ENCODE measurements at regions not wholly inside any gene's neighbourhood (a gene's known extent, or its start where the extent isn't known, plus 50 kb on each side); places are given as distances from the start of the nearest gene placed in this dataset.

DNA sequence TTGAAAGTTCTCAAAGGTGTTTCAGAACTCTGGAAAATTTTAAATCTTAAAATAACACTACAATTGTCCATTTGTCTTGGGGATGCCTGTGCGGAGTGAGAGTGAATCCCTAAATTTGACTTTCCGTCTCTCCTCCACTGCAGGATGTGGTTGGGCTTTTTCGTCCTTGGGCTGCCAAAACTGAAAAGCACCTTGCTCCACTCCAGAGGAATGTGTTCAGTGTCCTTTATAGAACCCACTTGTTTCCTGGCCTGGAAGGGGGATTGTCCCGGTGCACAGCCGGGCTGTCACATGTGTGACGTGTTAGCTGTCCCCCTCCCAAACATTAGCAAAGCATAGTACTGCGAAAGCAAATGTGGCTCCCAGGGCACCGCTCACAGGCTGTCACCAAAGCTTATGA, 69.6 kb upstream of the ATP10A start:
- no peak overlapping the region for H3K4me3 ChIP-seq (replicated peaks in 1 of 2; ENCODE audit: low read depth in 1 of 2, low read length in 2 of 2)
- H3K9me2 ChIP-seq (ENCODE audit: insufficient read depth): no peaks in the 10 kb centered on the region
- H3K4me2 ChIP-seq (ENCODE audit: low read length): no peak overlapping the region
- RAD21 ChIA-PET (ENCODE audit: low non-redundant PET in 1 of 2, low total read pairs in 2 of 2, uncharacterized antibody in 2 of 2, unreplicated experiment in 2 of 2): no interaction called here
- no peaks in the 10 kb centered on the region for H4K20me1 ChIP-seq (ENCODE audit: insufficient read depth)
- no peaks in the 10 kb centered on the region for H3K79me2 ChIP-seq (ENCODE audit: insufficient read depth, low read length)
- intact Hi-C loops (cut with micrococcal nuclease): no loop called here
- POLR2A ChIA-PET: no interaction called here
- no peak for TF ChIP-seq POLR2A (IDR thresholded peaks at IDR 0.05; ENCODE audit: borderline replicate concordance, extremely low read depth, insufficient read depth, insufficient read length)
- peaks cover 16 to 24% of the 10 kb centered on the region in 2 experiments; a peak in 2 of 4 replicates for H3K9me3 ChIP-seq (ENCODE audit: control insufficient read depth in 1 of 2, insufficient read depth in 1 of 2, low read depth in 1 of 2, low read length in 2 of 2)
- no peak overlapping the region for H2AFZ ChIP-seq (ENCODE audit: low read depth, low read length, poor library complexity, severe bottlenecking)
- DNase-seq (ENCODE audit: low read depth, low spot score): no peak
- no peak for ATAC-seq
- H3K4me1 ChIP-seq (ENCODE audit: control insufficient read depth in 1 of 2, insufficient read depth in 2 of 2, low read length in 2 of 2): no peaks in the 10 kb centered on the region
- no peak overlapping the region for H3K9ac ChIP-seq (ENCODE audit: low read length)
- BruUV-seq (replicated peaks): no TSS peak
- CTCF ChIA-PET: no interaction called here
- no peak overlapping the region for H3K27ac ChIP-seq (ENCODE audit: low read depth, low read length)
- H3K27me3 ChIP-seq (ENCODE audit: insufficient read depth, low read length): no peaks in the 10 kb centered on the region
- no peaks in the 10 kb centered on the region for H3K36me3 ChIP-seq (ENCODE audit: control insufficient read depth in 1 of 2, insufficient read depth in 2 of 2, low read length in 2 of 2)

DNA sequence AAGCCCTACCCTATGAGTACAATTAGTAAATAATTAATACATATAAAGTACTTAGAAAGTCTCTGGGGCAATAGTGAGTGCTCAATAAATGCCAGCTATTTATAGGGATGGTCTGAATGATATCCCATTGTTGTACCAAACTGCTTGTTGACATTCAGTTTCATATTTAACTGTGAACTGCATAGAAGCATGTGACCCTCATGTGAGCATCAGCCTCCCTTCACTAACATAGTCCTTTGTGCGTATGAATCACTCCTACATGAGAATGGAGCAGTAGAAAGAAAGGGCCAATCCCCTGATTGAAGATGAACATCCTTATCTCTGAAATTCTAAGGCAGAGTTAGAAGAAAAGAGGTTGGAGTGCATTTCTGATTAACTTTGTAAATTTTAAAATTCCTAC, 68.7 kb upstream of the ATP10A start:
- CTCF ChIA-PET: no interaction called here
- no peak for DNase-seq (ENCODE audit: low read depth, low spot score)
- H3K4me1 ChIP-seq (ENCODE audit: control insufficient read depth in 1 of 2, insufficient read depth in 2 of 2, low read length in 2 of 2): no peaks in the 10 kb centered on the region
- RAD21 ChIA-PET (ENCODE audit: low non-redundant PET in 1 of 2, low total read pairs in 2 of 2, uncharacterized antibody in 2 of 2, unreplicated experiment in 2 of 2): no interaction called here
- H3K9ac ChIP-seq (ENCODE audit: low read length): no peak overlapping the region
- TF ChIP-seq, protein P1, sequence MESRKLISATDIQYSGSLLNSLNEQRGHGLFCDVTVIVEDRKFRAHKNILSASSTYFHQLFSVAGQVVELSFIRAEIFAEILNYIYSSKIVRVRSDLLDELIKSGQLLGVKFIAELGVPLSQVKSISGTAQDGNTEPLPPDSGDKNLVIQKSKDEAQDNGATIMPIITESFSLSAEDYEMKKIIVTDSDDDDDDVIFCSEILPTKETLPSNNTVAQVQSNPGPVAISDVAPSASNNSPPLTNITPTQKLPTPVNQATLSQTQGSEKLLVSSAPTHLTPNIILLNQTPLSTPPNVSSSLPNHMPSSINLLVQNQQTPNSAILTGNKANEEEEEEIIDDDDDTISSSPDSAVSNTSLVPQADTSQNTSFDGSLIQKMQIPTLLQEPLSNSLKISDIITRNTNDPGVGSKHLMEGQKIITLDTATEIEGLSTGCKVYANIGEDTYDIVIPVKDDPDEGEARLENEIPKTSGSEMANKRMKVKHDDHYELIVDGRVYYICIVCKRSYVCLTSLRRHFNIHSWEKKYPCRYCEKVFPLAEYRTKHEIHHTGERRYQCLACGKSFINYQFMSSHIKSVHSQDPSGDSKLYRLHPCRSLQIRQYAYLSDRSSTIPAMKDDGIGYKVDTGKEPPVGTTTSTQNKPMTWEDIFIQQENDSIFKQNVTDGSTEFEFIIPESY (IDR thresholded peaks at IDR 0.05; ENCODE audit: extremely low read depth, insufficient replicate concordance, low read length): no peak
- TF ChIP-seq, protein P2, sequence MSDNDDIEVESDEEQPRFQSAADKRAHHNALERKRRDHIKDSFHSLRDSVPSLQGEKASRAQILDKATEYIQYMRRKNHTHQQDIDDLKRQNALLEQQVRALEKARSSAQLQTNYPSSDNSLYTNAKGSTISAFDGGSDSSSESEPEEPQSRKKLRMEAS (IDR thresholded peaks at IDR 0.05): no peak
- TF ChIP-seq CBX3 (IDR thresholded peaks at IDR 0.05; ENCODE audit: low read depth) (no peak), SRF (IDR thresholded peaks at IDR 0.05; ENCODE audit: low read depth) (no peak), ZNF274 (IDR thresholded peaks at IDR 0.05; ENCODE audit: low read depth, low read length) (no peak), POLR2AphosphoS5 (IDR thresholded peaks at IDR 0.05; ENCODE audit: low read depth, low read length) (no peak), RAD21 (IDR thresholded peaks at IDR 0.05; ENCODE audit: low read depth) (no peak), JUND (IDR thresholded peaks at IDR 0.05) (no peak), SP1 (IDR thresholded peaks at IDR 0.05; ENCODE audit: low read depth) (no peak)
- H3K79me2 ChIP-seq (ENCODE audit: insufficient read depth, low read length): no peaks in the 10 kb centered on the region
- no peaks in the 10 kb centered on the region for H3K9me2 ChIP-seq (ENCODE audit: insufficient read depth)
- no TSS peak for BruUV-seq (replicated peaks)
- intact Hi-C loops (cut with micrococcal nuclease): no loop called here
- H3K4me2 ChIP-seq (ENCODE audit: low read length): no peak overlapping the region
- no peaks in the 10 kb centered on the region for H3K36me3 ChIP-seq (ENCODE audit: control insufficient read depth in 1 of 2, insufficient read depth in 2 of 2, low read length in 2 of 2)
- no peaks in the 10 kb centered on the region for H3K27me3 ChIP-seq (ENCODE audit: insufficient read depth, low read length)
- no peak overlapping the region for H2AFZ ChIP-seq (ENCODE audit: low read depth, low read length, poor library complexity, severe bottlenecking)
- no peaks in the 10 kb centered on the region for H4K20me1 ChIP-seq (ENCODE audit: insufficient read depth)
- no peak overlapping the region for H3K4me3 ChIP-seq (replicated peaks in 1 of 2; ENCODE audit: low read depth in 1 of 2, low read length in 2 of 2)
- H3K9me3 ChIP-seq (ENCODE audit: control insufficient read depth in 1 of 2, insufficient read depth in 1 of 2, low read depth in 1 of 2, low read length in 2 of 2): peaks cover 16 to 24% of the 10 kb centered on the region in 2 experiments; a peak in 2 of 4 replicates
- no peak overlapping the region for H3K27ac ChIP-seq (ENCODE audit: low read depth, low read length)
- no peak for ATAC-seq
- POLR2A ChIA-PET: no interaction called here
